DMS 273 treated with DMSO at 0.1 percent for 48 hours (cell line): ENCODE measurements at regions not wholly inside any gene's neighbourhood (a gene's known extent, or its start where the extent isn't known, plus 50 kb on each side); places are given as distances from the start of the nearest gene placed in this dataset.

Source experiments
- DNase-seq: peaks from one replicate; lab custom pipeline; 2025; lab: John Stamatoyannopoulos, UW

DNA sequence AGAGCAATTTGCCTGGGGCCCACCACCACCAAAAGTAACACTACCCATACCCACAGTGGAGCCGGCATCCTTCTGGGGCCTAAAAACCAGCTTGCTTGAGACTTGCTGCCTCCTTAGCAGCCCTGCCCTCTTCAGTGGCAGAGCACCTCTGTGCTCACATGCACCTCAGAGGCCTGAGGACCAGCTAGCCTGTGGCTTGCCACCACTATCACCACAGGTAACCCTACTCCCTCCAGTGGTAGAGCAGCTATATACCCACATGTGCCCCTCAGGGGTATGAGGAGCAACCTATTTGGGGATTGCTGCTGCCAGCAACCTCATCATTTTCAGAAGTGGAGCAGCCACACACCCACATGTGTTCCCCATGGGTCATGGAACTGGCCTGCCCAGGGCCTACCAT is 111.4 kb upstream of the SPRY2 start:
- no peak for DNase-seq

DNA sequence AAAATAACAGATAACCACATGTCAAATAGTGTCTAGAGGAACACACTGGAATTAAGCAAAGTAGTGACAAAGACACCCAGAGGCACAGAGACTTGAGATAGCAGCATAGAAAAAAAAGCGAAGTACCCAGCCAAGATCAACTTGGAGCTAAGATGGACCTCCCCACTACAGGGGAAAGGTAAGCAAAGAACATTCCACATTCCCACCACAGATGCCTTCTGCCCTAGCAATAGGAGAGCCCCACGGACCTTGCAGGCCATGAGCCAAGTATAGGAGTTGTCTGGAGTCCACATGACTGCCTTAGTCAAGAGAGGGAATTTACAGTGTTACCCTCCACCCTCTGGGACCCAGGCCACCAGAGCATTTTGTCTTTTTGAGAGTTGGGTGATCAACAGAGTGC is 110.7 kb upstream of the SPRY2 start:
- no peak for DNase-seq

DNA sequence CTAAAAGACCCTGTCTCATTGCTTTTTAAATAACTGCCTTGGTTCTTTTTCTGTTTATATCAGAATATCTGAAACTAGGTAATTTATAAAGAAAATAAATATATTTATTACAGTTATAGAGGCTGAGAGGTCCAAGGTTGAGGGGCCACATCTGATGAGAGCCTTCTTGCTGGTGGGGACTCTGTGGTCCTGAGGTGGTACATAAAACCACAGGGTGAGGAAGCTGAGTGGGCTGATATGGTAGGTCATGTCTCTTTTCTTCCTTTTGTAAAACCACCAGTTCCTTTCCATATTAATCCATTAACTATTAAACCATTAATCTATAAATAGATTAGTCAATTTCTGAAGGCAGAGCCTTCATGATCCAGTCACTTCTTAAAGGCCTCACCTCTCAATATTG is 109.5 kb upstream of the SPRY2 start:
- no peak for DNase-seq

DNA sequence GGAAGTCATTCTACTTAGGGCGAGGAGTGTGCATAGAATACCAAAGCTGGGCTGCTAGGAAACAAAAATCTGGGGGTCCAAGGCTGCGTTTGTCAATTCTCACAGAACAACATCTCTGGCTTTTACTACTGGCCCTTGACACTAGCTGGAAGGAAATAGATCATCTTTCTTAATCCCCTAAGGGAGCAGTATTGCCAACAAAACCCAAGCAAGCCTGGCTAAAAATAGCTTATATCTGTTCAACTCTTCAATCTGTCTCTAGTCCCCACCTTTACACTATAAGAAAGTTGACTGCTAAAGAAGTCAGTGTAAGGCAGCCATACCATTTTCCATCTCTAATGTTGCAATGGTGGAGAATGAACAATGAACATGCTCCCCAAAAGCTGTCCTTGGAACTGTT is 107.8 kb upstream of the SPRY2 start:
- no peak for DNase-seq

DNA sequence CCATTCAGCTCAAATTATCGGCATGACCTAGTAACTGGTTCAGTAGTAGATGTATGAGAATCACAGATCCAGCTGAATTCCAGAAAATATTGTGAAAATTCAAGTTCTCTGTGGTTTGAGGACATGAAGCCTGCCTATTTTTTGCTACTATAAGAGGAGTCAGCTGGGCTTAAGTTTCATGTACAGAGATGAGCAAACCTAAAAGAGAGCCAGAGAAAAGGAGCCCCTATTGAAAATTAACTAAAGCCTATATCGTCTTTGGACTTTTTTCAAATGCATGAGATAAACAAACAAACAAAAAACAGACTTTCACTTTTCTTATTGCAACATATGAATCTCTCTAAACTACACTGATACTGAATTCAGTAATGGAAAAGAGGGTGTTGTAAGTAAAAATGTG is 106.8 kb upstream of the SPRY2 start:
- no peak for DNase-seq

DNA sequence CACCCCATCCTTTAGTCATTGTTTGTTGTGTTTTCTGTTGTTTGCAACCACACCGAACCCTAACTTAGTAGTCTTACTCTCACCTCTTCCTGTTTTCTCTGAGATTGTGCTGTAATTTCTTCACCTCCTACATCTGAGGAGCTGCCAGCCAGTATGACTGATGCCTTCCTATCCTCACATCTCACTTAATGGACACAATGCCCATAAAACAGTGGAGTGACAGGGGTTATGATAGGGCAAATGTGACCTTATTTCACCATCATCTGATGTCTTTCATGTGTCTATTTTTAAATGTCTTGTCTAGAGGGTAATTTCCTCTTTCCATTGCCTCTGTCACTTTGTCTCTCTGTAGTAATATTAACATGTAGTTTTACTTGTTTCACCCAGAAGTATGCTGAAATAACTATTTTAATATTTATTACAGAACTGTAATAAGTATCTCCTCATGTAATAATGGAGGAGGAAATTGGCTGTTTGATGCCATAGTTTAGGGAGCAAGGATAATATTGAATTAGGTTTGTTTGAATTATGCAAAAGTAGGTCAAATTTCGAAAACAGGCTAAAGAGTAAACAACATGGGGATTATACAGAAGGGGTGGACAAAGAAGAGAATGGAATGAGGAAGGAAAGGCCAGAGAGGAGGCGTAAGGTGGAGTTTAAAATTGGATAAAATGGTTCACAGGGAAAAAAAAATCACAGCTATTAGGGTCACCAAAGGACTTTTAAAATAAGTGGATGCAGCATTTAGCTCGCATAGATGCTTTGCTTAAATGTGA is 103.5 kb upstream of the SPRY2 start:
- no peak for DNase-seq

DNA sequence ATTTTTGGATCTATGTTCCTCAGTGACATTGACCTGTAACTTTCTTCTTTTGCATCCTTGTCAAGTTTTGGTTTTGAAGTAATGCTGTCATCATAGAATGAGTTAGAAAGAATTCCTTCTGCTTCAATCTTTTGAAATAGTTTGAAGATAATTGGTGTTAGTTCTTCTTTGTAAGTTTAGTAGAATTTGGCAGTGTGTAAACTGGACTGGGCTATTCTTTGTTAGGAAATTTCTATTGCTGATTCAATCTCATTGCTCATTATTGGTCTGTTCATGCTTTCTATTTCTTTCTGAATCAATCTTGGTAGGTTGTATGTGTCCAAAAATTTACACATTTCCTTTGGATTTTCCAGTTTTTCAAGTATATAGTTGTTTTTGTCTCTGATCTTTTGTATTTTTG is 101.7 kb upstream of the SPRY2 start:
- DNase-seq = no peak

DNA sequence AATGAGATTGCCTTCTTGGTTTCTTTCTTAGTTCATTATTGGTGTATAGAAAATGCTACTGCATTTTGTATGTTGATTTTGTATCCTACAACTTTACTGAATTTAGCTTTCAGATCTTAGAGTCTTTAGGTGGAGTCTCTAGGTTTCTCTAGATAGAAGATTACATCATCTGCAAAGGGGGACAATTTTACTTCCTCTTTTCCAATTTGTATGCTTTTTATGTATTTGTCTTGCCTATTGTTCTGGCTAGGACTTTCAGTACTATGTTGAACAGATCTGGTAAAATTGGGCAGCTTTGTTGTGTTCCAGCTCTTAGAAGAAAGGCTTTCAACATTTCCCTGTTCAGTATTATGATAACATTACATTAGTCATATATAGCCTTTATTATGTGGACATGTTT is 101.0 kb upstream of the SPRY2 start:
- no peak for DNase-seq

DNA sequence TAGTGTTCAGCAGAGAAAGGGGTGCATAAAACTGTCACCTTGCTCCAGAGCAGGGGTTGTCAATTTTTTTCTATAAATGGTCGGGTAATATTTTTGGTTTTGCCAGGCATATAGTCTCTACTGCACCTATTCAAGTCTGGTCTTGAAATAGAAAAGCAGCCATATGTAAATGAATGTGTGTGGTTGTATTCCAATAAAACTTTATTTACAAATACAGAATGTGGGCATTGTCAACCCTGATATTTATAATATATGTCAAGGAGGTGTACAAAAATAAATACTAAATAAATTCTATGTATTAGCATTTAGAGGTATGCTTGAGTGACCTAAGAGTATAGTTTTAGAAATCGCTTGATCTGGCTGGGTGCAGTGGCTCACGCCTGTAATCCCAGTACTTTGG is 97.6 kb upstream of the SPRY2 start:
- no peak for DNase-seq

DNA sequence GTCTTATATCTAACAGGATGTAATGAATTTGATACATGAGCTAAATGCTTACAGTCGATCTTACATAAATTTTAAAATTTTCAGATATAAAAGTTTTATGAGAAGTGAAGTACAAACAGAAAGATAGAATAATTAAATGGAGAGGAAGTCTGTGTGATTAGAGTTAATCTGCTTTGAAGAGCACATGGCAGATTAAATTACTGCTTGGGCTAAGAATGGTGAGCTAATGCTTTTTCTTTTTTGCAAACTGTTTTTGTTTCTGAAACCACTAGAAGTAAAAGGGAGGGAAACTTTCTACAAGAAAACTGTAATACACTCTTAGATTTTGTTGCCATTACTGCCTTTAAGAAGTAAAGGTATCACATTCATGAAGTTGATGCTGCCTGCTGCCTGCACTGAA is 96.3 kb upstream of the SPRY2 start:
- no peak for DNase-seq

DNA sequence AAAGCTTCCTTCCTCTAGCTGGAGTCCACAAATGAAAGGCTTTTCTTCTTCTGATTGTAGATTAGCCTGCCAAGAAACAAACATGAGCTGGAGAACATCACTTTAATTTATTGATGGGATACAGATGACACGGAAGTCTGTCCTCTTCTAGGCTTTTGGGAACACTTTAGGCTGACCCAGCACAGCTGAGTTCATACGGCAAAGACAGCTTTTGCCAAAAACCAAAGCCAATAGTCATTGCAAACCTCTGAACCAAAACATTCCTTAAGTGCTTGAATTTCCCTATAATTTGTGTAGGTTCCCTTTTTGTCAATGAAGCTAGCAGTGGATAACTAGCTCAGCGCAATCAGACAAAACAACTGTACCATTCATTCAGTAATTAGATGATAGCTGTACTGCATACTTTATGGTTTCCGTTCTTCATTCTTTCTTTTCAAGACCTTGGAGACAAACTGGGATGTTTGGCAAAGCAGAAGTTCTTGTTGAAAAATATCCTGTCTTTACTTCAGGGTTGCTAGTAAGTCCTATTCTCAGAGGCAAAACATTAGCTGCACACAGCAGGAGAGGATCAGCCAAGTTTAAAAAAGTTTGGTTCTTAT is 95.7 kb upstream of the SPRY2 start:
- no peak for DNase-seq

DNA sequence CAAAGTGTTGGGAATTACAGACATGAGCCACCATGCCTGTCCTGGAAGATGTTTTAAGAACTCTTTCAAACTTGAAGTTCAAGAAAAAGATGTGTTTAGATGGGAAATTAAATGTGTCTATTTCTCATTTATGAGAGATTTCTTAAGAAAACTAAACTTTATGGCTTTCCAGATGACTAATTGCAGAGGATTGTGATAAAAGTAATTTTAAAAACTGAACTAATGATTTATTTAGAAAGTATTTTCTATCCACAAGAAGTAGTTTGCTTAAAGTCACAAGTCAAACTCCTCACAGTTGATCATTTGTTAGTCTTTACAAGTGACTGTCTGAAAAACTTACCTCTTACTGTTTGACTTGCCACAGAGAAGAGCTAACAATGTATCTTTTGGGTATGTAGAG is 89.6 kb upstream of the SPRY2 start:
- no peak for DNase-seq

DNA sequence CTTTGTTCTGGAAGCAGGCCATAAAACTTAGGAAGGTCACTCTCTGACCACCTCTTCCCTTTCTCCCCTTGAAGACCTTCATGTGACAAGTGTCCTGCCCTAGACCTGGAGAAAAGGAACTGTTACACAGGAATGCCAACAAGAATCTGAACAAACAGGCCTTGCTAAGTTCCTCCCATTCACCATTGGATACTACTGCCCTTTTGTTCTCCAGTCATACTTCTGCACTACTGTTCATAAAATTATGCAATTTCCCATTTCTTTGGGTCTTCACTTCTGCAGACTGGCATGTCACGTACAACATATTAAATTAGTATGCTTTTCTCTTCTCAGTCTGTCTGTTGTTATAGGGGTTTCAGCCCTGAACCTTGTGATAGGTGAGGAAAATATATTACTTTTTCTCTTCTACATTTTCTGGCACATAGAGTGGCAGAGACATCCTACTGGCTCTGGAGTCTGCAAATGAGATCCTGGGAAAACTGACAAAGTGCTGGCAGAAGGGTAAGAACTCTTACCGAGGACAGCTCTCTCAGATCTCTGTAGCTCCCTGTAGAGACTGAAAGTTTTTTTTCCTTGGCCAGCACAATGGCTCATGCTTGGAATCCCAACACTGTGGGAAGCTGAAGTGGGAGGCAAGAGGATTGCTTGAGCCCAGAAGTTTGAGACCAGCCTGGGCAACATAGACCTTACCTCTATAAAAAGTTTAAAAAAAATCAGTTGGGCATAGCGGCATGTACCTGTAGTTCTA is 87.6 kb upstream of the SPRY2 start:
- no peak for DNase-seq

DNA sequence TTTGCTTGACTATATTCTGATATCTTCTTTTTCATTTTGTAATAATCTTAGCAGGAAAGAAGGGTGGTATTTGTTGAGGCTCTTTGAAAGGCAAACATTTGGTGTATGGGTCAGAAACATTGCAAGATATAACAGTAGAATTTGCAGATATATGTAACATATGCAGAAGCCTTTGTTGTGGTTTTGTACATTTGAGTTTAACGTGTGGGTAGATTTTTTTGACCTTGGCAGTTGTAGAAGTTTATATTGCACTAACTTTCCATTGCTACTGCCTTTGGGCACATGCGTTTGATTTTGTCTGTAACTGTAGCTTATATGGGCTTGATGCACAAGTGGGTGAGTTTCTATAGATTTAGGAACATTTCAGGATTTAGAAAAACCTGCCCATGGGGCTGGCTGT is 78.5 kb upstream of the SPRY2 start:
- DNase-seq = no peak

DNA sequence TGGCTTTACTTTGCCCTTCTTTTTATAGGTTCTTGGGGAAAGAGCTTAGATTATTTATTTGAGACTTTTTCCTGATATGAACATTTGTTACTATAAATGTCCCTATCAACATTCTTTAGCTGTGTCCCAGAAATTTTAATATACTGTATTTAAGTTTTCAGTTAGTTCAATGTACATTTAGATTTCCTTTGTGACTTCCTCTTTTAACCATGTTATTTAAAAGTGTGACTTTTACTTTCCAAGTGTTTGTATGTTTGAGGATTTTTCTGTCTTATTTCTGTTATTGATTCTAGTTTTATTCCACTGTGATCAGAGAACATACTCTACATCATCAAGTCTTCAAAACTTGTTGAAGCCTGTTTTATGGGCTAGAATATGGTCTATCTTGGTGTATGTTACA is 72.7 kb upstream of the SPRY2 start:
- DNase-seq = no peak

DNA sequence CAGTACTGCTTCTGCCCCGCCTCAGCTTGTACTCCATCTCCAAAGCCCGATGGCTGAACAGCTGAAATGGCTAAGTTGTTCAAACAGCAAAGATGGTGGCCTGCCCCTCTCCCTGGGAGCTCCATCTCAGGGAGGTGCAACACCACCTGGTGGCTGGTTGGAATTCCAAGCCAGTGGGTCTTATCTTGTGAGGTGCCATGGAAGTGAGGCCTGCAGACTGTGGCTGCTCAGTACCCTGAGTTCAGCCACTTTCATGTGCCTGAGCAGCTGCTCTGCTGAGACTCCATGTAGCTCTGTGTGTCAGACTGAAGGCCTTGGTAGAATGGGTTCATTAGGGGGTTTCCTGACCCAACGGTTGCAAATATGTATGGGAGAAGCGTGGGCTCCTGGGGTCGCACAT is 67.3 kb upstream of the SPRY2 start:
- DNase-seq = no peak

DNA sequence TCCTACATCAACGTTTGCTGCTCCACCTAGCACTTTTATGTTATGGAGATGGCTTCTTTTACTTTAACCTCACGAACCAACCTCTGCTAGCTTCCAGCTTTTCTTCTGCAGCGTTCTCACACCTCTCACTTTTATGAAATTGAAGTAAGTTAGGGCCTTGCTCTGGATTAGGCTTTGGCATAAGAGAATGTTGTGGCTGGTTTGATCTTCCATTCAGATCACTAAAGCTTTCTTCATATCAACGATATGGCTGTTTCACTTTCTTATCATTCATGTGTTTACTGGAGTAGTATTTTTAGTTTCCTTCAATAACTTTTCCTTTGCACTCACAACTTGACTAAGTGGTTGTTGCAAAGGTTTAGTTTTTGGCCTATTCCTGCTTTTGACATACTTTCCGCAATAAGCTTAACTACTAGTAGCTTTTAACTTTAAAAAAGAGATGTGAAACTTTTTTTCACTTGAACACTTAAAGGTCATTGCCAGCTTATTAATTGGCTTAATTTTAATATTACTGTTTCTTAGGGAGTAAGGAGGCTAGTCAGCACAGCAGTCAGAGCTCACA is 60.0 kb upstream of the SPRY2 start:
- no peak for DNase-seq

DNA sequence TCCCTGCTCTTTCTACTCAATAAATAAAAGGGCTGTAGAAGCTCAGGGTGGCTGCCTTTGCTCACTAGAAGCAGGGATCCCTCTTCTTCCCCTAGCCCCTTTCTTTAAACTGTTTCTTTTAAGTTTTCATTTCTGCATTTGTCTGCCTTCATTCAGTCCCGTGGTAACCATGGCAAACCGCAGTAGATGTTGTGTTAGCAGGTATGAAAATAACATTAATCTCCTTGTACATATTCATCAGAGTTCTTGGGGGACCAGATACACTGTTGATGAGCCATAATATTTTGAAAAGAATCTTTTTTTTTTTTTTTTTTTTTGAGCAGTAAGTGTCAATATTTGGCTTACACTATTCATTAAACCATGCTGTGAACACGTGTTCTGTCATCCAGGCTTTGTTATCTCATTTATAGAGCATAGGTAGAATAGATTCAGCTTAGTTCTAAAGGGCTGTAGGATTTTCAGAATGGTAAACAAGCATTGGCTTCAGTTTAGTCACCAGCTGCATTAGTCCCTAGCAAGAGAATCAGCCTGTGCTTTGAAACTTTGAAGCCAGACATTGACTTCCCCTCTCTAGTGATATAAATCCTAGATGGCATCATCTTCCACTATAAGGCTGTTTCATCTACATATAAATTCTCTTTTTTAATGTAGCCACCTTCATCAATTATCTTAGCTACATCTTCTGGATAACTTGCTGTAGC is 59.4 kb upstream of the SPRY2 start:
- DNase-seq = no peak

DNA sequence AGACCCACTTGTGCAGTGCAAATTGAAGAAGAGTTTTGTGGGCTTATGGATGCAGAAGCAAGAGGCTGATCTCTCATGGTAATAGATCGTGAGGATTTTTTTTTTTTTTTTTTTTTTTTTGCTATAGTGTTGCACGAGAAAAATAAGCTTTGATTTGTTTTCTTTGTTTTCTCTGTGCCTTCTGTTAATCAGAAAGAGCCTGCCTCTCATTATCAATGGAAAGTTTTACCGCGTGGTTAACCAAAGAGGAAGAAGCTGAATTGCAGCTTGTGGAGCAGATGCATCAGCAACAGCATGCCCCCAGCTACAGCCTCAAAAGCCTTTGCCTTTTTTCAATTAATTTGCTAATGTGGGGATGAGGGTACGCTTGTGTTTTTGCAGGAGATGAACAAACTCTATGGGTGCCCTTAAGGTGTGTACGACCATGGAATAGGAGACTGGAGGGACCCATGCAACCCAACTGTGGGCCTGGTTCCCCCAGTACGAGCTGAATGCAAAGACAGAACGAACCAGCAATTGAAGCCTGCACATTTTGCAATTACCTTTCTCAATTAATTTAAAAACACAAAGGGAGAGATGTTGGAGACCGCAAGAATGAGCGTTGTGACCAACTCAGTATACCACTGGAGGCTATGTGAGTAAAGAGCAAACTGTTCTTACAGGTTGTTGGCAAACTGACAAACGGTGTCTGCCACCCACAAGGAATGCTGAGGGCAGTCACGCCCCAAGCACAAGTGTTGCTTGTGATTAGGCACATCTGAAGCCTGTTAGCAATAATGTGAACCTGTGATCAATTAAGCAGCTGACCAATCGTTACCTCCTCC is 58.6 kb upstream of the SPRY2 start:
- DNase-seq = no peak
